NCI-H146 treated with DMSO at 0.1 percent for 48 hours (cell line): ENCODE measurements at regions not wholly inside any gene's neighbourhood (a gene's known extent, or its start where the extent isn't known, plus 50 kb on each side); places are given as distances from the start of the nearest gene placed in this dataset.
"Not testable (repeated sequence)": the region's sequence is repeated elsewhere in the genome, so short reads cannot be mapped to it uniquely, and the experiment has no call there.

Source experiments
- DNase-seq: peaks from one replicate; lab custom pipeline; 2025; ENCODE audit not compliant: unreplicated experiment; lab: John Stamatoyannopoulos, UW

DNA sequence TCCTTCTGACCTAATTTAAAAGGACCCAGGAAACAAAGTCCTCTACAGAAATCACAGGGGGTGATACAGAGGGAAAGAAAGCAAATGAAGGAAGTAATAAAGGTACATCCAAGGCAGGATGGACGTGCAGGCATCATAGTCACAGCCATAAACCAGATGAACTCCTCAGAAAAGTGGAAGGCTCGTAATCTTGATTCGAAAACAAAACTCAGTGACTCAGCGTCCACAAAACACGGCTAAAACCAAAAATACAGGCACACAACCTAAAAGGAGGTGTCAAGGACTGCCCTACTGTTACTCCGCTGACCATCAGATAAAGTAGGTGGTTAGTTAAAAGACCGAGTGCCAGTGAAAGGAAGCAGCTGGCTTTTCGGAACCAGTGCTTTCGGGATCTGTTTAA, 81.5 kb downstream of the TRIM69 start:
- not testable (repeated sequence) for DNase-seq

DNA sequence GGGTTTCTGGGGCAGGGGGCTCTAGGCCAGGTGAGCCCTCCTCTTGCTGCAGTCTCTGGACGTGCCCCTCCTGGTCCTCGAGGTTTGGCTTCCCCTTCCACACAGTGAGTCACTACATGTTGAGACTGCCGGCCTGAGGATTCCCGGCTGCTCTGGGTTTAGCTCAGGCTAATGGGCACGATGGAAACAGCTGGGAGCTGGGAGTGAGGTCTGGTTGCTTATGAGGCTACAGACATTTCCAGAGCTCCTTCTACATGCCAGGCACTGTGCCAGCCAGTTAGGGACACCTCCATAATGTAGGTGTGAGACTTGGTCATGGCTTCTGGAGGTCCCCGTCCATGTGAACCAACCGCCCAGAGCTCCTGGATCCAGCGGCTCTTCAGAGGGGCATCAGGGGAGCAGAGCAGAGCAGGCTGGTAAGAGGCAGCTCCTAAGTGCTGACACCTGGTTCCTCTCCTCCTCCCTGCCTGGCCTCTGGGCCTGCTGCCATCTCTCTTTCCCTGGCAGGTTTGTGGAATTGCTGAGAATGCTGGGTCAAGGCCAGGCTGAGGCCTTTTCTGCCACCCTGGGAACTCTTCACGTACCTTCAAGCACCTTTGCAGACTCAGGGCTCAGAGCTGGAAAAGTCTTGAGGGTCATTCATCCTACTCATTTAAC, 83.1 kb downstream of the TRIM69 start:
- not testable (repeated sequence) for DNase-seq

DNA sequence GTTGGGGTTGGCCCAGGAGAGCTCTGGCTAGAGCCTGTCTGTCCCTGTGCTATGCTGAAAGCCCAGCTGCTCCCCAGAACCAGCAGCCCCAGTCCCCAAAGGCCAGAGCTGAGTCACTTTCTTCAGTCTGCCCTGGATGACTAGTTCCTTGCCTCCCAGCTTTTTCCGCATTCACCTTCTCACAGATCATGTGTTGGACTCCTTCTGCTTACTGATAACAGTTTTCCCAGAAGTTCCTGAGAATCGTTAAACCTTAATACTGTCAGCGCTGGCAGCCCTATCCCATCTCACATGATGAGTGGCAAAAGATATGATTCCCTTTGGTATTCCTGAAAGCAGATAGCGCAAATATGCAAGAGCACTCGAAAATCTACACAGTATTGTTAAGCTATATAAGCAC, 84.2 kb downstream of the TRIM69 start:
- DNase-seq: not testable (repeated sequence)

DNA sequence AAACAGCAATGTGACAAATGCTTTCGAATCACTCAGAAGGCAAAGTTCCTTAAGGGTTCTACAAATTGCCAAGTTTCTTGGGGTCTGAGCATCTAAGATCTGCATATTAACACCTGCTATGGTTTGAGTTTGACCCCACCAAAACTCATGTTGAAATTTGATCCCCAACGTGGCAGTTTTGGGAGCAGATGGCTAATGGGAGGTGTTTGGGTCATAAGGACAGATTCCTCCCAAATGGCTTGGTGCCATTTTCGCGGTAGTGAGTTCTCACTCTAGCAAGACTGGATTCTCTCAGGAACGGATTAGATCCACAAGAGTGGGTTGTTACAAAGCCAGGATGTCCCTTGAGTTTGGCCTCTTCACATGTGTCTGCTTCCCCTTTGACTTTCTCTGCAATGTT, 84.6 kb downstream of the TRIM69 start:
- not testable (repeated sequence) for DNase-seq

DNA sequence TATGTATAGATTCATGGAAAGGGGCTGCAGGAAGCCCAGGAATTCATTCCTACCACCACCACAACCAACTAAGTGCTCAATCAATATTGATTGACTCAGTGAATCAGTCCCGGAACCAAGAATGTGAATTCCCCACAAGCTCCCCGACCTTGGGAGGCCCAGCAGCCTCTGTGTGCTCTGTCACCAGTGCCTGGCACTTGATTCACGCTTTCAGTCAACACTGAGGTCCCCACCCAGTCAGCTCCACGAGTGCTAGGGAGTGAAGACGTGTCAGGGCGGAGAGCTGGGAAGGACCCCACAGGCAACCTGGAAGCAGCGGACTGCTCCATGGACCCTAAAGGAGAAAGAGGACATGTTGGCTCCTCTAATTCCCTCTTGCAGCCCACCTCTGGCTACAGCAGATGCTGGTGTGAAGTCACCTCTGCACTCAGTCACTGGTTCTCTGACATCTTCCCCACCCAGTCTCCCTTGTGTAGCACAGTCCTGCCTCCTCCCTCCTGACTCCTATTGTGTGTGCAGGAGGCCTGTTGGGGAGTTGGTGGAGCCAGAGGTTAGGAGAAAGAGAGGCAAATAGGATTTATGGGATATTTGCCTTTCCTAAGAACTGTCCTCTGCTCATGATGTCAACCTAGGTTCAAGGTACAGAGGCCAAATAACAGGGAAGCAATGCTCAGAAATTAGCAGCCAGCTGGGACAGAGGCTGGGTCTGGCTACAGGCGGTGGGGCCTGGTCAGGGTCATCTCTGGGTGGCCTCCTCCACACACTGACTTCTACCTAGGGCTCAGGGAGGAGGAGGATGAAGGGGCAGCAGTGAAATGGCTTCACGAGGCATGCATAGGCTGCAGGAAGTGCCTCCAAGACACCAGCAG, 88.2 kb downstream of the TRIM69 start:
- not testable (repeated sequence) for DNase-seq

DNA sequence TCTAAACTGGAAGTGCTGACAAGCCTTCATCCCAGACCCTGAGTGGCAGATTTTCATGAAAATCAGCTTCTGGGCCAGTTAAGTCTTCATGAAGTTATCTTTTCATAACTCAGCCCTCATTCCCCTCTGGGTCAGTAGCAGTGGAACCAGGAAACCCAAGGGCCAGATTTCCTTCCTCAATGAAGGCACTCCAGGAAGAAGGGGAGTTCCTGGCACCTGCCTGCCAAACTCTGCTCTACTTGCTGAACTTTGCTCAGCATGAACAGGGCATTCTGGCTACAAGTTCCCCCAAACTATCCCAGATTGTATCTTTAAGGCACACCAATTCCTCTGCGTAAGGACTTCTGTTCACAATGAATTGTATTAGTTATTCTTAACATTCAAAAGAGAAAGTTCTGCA, 90.3 kb downstream of the TRIM69 start:
- not testable (repeated sequence) for DNase-seq

DNA sequence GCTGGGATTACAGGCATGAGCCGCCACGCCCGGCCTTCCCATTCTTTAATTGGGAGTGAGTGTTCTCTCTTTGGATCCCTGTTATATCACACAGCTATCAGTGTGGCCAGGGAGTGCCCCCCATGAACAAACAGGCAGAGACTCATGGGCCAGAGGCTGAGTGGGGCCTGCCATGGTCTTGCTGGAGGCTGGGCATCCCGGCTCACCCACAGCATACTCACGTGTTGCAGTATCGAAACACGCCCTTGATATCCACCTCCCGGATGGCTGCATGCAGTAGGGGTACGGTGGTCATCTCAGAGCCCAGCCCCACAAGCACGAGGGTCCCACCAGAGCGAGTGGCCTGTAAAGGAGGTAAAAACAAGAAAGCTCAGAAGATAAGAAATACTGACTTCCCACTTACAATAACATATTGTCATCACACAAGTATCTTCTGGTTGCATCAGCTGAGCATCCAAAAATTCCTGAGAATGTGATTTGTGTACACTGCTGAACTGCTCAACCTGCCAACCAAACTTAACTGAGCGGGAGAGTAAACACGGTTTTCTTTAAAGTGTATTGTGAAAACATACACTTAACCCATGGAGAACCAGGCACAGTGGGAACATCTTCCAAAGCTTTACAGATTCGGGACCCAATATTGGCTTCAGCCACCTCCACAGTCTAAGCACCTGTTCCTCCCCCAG, 92.0 kb downstream of the TRIM69 start:
- not testable (repeated sequence) for DNase-seq

DNA sequence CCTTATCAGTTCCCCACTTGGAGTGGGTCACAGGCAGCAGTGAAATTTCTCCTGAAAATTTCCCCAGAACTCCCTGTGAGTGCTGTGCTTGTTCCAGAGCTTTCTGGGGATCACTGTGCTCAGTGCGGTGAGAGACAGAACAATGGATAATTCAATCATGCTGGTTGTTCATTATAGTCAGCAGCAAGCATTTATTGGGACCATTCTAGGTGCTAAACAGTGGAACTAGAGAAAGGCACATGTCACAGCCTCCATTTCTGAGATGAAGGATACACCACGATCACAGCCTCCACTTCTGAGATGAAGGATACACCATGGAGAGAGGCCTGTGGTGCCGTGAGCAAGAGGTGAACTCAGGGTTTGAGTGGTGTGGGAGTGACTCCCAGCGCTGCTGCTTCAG, 92.8 kb downstream of the TRIM69 start:
- DNase-seq: not testable (repeated sequence)

DNA sequence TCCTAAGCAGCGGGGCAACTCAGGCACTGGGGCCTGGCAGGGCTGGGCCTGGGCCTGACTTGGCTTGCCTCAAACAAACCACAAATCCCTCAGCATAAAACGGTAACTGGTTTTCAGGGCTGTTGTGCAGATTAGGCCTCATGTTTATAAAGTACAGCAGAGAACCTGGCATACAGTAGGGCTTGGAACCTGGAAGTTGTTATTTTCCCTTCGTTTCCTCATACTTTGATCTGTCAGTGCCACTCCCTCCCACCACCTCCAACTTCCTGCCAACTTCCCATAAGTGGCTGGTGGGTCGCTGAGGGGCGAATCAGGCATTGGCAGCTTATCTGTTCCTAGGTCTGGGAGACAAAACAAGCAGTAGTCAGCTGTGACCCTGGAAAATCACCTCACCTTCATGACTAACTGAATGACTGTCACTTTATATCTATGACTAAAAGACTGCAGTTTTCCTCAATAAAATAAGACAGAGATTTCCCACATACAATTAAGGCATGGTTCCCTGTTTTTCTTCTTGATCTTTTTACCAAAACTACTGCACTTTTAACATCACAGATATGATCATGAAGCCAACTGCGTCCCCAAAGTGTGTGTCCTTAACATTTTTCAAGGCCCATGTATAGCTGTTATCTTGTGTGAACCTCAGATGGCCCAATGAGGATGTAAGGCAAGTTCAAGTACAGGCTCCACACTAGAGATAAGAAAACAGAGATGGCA, 94.5 kb downstream of the TRIM69 start:
- not testable (repeated sequence) for DNase-seq

DNA sequence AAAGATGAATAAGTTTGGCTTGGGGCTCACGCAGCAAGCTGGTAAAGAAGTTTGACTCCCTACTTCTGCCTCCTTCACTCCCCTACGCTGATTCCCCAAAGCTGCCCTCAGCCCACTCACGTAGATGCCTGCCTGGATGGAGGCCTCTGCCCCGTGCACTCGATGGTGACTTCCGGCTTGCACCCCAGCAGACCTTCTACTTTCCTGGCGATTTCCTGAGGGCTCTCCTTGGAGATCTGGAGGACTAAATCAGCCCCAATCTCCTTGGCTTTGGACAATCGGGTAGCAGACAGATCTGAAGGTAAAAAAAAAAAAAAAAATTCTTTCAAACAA, 95.0 kb downstream of the TRIM69 start:
- DNase-seq: not testable (repeated sequence)

DNA sequence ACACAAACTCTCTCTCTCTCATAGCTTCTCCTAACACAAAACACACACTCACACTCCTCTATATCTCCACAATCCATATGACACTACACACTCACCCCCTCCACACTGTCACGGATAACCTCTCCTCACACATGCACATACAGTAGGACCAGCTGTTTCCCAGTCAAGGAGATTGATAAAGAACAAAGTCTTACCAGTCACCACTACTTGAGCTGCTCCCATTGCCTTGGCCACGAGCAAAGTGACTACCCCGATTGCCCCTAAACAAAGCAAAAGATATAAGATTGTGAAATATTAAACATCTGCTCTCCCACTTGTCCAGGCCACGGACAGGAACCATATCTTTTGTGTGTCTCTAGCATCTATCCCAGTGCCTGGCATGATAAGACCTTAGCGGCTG, 95.8 kb downstream of the TRIM69 start:
- not testable (repeated sequence) for DNase-seq

DNA sequence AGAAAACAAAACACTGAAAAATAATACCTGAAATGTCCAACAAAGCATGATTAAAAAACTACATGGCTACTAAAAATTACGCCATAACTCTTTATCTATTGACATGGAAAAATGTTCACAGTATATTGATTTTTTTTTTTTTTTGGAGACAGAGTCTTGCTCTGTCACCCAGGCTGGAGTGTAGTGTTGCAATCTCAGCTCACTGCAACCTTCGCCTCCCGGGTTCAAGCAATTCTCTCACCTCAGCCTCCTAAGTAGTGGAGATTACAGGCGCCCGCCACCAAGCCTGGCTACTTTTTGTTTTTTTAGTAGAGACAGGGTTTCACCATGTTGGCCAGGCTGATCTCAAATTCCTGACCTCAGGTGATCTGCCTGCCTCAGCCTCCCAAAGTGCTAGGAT, 96.8 kb downstream of the TRIM69 start:
- DNase-seq: not testable (repeated sequence)

DNA sequence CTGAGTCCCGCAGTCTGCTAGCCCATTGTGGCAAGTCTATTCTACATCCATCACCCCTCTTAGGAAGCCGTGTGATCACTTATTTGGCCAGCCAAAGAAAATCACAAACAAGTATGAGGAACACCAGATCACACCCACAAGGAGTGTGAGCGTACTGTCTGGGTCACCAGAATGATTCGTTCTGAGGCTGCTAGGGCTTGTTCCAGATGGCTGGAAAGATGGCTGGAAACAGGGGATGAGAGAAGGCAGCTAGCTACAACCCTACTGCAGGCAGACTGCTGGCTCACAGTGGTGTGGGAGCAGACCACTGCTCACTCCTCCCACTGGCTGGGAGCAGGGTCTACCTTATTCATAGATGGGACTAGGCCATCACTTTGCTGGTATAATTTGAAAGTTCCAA, 97.4 kb downstream of the TRIM69 start:
- DNase-seq: not testable (repeated sequence)

DNA sequence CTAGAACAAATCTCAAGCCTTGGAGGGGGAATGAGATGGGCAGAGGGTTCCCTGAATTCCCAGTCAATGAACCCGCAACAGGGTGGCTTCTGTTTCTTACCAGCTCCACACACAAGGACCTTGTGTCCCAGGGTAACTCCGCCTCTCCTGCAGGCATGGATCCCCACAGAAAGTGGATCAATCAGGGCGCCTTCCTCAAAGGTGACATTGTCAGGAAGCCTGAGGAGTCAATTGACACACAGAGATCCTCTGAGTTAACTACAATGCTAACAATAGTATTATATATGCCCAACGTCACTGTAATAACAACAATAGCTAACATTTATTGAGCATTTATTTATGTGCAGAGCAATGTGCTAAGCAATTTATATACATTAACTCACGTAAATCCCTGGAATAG, 98.8 kb downstream of the TRIM69 start:
- not testable (repeated sequence) for DNase-seq

DNA sequence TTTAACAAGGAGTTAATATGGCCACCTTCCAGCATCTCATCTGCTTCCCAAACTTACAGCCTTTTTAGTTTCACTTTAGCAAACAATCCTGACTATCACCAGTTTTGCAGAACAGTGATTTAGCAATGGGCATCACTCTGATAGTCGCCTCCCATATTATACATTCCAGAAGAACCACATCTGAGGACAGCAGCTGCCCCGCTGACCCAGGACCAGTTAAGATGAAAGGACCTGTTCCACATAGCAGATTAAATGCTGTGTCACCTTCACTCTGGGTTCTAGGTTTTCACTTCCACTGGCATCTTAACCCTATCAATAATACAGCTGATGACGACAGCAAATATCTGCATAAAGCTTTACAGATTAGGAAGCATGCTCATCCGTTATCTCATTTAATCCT, 99.8 kb downstream of the TRIM69 start:
- no peak for DNase-seq

DNA sequence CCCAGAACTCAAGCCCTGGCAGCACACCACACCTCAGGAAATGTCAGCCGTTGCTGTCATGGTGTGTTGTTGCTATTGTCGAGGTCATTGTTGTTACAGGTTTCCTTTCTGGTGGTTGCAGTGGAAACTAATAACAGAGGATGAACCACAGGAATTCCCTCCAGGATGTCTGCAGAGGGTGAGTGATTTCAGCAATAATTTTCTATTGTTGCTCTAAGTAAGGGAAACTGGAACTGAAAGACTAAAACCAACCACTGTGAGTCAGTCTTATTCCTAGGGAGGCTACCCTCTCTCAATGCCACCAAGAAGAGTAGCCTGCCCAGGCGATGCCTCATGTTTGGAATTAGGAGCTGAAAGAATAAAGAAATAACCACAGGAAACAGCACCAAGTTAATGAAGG, 102.6 kb downstream of the TRIM69 start:
- DNase-seq: not testable (repeated sequence)

DNA sequence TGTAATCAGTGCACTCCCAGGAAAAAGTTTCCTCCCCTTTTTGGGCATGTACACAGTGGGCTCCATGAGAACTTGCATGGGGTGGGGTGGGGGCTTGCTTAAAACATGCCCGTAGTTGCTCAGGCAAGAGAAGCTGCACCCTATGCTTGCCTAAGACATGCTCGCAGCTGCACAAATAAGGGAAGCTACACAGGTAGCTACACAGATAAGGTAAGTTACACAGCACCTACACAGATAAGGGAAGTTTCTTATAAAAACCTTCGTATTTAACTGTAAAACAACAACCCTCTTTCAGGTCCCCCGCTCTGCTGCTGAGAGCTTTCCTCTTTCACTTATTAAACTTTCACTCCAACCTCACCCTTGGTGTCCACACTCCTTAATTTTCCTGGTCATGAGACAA, 105.4 kb downstream of the TRIM69 start:
- not testable (repeated sequence) for DNase-seq

DNA sequence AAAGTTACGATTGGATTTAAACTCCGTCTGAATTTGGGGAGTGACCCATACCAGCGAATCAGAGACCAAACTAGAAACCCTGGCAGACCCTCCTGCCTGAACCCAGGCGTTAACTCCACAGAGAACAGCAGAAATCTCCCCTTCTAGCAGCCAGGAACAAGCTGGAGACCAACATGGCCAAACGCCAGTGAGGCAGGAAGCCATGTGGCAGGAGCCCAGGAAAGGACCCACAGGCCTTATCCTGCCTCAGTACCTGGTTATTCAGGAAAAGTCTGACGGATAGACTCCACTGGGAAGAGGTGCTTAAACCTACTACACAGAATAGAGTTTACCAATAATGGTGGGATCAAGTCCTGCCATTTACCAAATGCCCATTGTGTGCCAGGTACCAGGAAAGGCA, 106.6 kb downstream of the TRIM69 start:
- not testable (repeated sequence) for DNase-seq

DNA sequence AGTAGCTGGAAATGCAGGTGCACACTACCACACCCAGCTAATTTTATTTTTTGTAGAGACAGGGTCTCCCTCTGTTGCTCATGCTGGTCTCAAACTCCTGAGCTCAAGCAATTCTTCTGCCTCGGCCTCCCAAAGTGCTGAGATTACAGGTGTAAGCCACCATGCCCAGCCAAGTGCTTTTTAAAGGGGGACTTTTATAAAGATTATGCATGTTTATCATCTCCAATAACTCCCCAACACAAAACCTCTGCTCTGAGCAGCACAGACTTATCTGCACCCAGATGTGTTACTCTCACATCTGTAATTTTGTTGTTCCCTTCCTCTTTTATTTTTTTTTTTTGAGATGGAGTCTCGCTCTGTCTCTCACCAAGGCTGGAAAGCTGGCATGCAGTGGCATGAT, 108.6 kb downstream of the TRIM69 start:
- not testable (repeated sequence) for DNase-seq

DNA sequence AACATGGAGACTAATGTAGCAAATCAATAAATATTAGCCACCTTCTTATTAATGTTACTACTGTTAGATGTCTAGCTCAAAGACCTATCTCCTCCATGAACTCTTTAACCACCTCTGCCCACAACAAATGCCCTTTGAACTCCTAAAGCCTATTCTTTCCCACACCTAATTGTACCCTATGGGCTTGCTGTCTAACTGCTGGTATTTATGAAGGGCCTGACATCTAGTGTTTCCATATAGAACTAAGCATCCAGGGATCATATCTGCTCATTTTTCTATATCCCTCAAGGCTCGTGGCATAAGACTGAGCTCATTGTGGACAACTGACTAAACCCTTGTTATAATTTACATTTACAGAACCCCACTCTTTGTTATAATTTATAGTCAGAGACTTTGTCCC, 109.8 kb downstream of the TRIM69 start:
- DNase-seq: not testable (repeated sequence)

DNA sequence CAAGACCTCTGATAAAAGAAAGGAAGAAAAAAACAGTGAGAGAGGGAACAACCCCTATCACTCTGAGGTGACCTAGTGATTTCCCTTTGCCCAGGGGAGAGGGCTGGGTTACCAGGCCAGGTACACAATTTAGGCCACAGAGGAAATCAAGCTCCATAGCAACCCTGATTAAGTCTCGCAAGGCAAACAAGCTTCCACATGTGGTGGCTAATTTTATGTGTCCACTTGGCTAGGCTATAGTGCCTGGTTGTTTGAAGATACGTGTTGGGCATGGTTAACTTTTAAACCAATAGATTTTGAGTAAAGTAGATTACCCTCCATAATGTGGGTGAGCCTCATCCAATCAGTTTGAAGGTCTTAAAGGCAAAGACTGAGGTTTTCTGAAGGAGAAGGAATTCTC, 108.9 kb upstream of the TERB2 start:
- DNase-seq: not testable (repeated sequence)
